Transverse colon (tissue), 4 donors: ENCODE measurements at regions not wholly inside any gene's neighbourhood (a gene's known extent, or its start where the extent isn't known, plus 50 kb on each side); places are given as distances from the start of the nearest gene placed in this dataset.

Experiments used
- CTCF ChIP-seq, 5 experiments: fragments of 200-600 bp in 3 of 5; fragments of 450-650 bp in 2 of 5; sonication (generic) in 3 of 5; IDR thresholded peaks; 1 replicate in 2 of 5; 2 replicates in 3 of 5; pipeline ENCODE4 v1.5.1; 2016 to 2017; ENCODE audit warnings: antibody characterized with exemption in 5 of 5, inconsistent platforms in 3 of 5, mild to moderate bottlenecking in 2 of 5, moderate library complexity in 1 of 5
- POLR2A ChIP-seq: fragments of 450-650 bp; IDR thresholded peaks from one replicate; pipeline ENCODE4 v1.6.1; 2016; ENCODE audit warnings: antibody characterized with exemption, mild to moderate bottlenecking, moderate library complexity
- POLR2AphosphoS5 ChIP-seq, 3 donors: sonication (generic); formaldehyde crosslinking; IDR thresholded peaks; one replicate each; pipeline ENCODE4 v1.6.1; 2016; ENCODE audit warnings: antibody characterized with exemption in 3 of 3

GRCh38 chr22:49328630-49329405, 498.9 kb downstream of the BRD1 start:
- TF ChIP-seq CTCF (IDR thresholded peaks at IDR 0.05) (no peak), POLR2AphosphoS5 (IDR thresholded peaks at IDR 0.05) (no peak), POLR2A (no peak)
